ENCODE measurements at regions not wholly inside any gene's neighbourhood (a gene's known extent, or its start where the extent isn't known, plus 50 kb on each side); places are given as distances from the start of the nearest gene placed in this dataset.

DNA sequence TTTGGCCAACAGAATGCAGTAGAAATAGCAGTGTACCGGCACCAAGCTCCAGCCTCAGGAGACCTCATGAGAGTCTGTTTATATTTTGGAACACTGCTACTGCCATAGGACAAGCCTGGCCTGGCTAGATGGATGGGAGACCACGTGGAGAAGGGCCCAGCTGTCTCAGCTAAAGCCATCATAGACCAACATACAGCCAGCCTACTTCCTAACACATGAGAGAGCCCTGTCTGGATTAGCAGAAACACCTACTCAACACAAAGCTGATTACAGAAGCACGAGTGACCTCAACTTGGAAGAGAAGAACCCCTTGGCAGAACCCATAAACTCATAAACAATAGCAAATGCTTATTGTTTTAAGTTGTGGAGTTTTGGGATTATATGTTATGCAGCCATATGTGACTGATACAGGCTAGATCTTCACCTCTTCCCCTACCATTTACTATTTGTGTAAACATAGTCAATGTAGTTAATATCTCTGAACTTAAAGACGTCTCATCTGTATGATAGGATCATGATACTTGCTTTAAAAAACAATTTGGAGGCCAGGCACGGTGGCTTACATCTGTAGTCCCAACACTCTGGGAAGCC is 199.4 kb upstream of the ZNF217 start:
- in situ Hi-C loops (cut with MboI; ENCODE audit: low sequenced_read_pairs) (no loop called here), intact Hi-C loops (cut with micrococcal nuclease) (no loop called here), dilution Hi-C loops (cut with HindIII; ENCODE audit: low sequenced_read_pairs, unreplicated experiment) (no loop called here)
- no peaks in the 10 kb centered on the region for H4K20me1 ChIP-seq (ENCODE audit: insufficient read depth, low read length)
- H2AK5ac ChIP-seq (ENCODE audit: low read depth, low read length) = peak overlapping the region; percentile 64; the same call in 1 of the 2 replicates
- no peaks in the 10 kb centered on the region for H3K9me3 ChIP-seq (ENCODE audit: control insufficient read depth, insufficient read depth, low read length)
- peaks cover 0 to 3% of the 10 kb centered on the region in 2 experiments; a peak in 1 of 4 replicates for H3K79me1 ChIP-seq (ENCODE audit: low read depth in 1 of 2, low read length in 2 of 2)
- TF ChIP-seq CTCF (conservative IDR thresholded peaks at IDR 0.05; ENCODE audit: low read depth, low read length) (no peak), RAD21 (IDR thresholded peaks at IDR 0.05; ENCODE audit: low read length) (no peak), MXI1 (IDR thresholded peaks at IDR 0.05; ENCODE audit: borderline replicate concordance, low read depth, low read length) (no peak), POLR2A (IDR thresholded peaks at IDR 0.05; ENCODE audit: low read depth, low read length) (no peak), FOS (IDR thresholded peaks at IDR 0.05; ENCODE audit: low read depth, low read length) (no peak), RCOR1 (IDR thresholded peaks at IDR 0.05; ENCODE audit: insufficient replicate concordance, low read length) (no peak), CEBPB (IDR thresholded peaks at IDR 0.05; ENCODE audit: low read depth, low read length) (no peak), SMC3 (IDR thresholded peaks at IDR 0.05; ENCODE audit: low read depth, low read length) (no peak), BHLHE40 (IDR thresholded peaks at IDR 0.05; ENCODE audit: low read depth, low read length) (no peak), USF2 (IDR thresholded peaks at IDR 0.05; ENCODE audit: low read depth, low read length) (no peak), NFE2L2 (IDR thresholded peaks at IDR 0.05; ENCODE audit: low read depth, low read length) (no peak), MAZ (IDR thresholded peaks at IDR 0.05; ENCODE audit: borderline replicate concordance, low read depth, low read length) (no peak), CHD1 (IDR thresholded peaks at IDR 0.05; ENCODE audit: low read depth, low read length) (no peak), RFX5 (IDR thresholded peaks at IDR 0.05; ENCODE audit: low read depth, low read length) (no peak), MAFK (IDR thresholded peaks at IDR 0.05; ENCODE audit: low read depth, low read length) (no peak)
- TF ChIP-seq, protein P1, sequence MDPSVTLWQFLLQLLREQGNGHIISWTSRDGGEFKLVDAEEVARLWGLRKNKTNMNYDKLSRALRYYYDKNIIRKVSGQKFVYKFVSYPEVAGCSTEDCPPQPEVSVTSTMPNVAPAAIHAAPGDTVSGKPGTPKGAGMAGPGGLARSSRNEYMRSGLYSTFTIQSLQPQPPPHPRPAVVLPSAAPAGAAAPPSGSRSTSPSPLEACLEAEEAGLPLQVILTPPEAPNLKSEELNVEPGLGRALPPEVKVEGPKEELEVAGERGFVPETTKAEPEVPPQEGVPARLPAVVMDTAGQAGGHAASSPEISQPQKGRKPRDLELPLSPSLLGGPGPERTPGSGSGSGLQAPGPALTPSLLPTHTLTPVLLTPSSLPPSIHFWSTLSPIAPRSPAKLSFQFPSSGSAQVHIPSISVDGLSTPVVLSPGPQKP (IDR thresholded peaks at IDR 0.05; ENCODE audit: borderline replicate concordance, low read depth, low read length) = no peak
- H2BK5ac ChIP-seq (ENCODE audit: low read depth, low read length, poor library complexity, severe bottlenecking) = peak overlapping the region; percentile 24
- H3K18ac ChIP-seq (ENCODE audit: low read depth, low read length) = peak overlapping the region; percentile 4
- no peak overlapping the region for H4K5ac ChIP-seq (ENCODE audit: low read depth, low read length)
- H2AFZ ChIP-seq (replicated peaks; ENCODE audit: low read length, poor library complexity) = peak overlapping the region; percentile 80
- 100% methylated on average over 2 of the region's 5 CpGs; no CpG with 5 or more reads in 1 of the 2 experiments for WGBS, 2 experiments (ENCODE audit: extremely low coverage in 2 of 2, insufficient read length in 1 of 2)
- H3K14ac ChIP-seq (replicated peaks; ENCODE audit: low read depth, low read length) = peak overlapping the region; percentile 83
- peak overlapping the region; percentile 74 for H4K91ac ChIP-seq (ENCODE audit: insufficient read depth, low read depth, low read length)
- no TSS peak for BruUV-seq (replicated peaks)
- H3K4me3 ChIP-seq (ENCODE audit: insufficient read depth, low read depth, low read length) = no peak overlapping the region
- no peaks in the 10 kb centered on the region for H3K36me3 ChIP-seq (ENCODE audit: control insufficient read depth, insufficient read depth, low read length)
- peaks cover 12% of the 10 kb centered on the region for H3K9me1 ChIP-seq (ENCODE audit: insufficient read depth, low read length)
- no peaks in the 10 kb centered on the region for H3K27me3 ChIP-seq (ENCODE audit: control insufficient read depth, insufficient read depth, low read length)
- DNase-seq = no peak
- peak overlapping the region; percentile 78; the same call in 1 of the 2 replicates for H3K23ac ChIP-seq (ENCODE audit: low read depth, low read length)
- H2BK20ac ChIP-seq (ENCODE audit: low read depth, low read length) = peak overlapping the region; percentile 81
- ATAC-seq (ENCODE audit: low read depth) = no peak
- POLR2A ChIA-PET (ENCODE audit: unreplicated experiment) = no interaction called here
- H2AK9ac ChIP-seq (replicated peaks; ENCODE audit: low read depth, low read length, poor library complexity) = peak overlapping the region; percentile 78
- peak overlapping the region; percentile 74 for H2BK120ac ChIP-seq (ENCODE audit: low read depth, low read length)
- CTCF ChIA-PET = no interaction called here
- H3K9ac ChIP-seq (ENCODE audit: low read depth, low read length) = no peak overlapping the region
- peaks cover 7% of the 10 kb centered on the region for H3K4me1 ChIP-seq (ENCODE audit: control insufficient read depth, insufficient read depth, low read length)
- H2BK15ac ChIP-seq (ENCODE audit: low read depth, low read length) = peak overlapping the region; percentile 87; the same call in 2 of the 3 replicates
- no peak overlapping the region for H3K4me2 ChIP-seq (ENCODE audit: low read depth, low read length)
- peak overlapping the region in 1 of 2 experiments; percentile 85; a peak in 2 of 4 replicates for H4K8ac ChIP-seq (ENCODE audit: low read depth in 2 of 2, low read length in 2 of 2)
- no peak overlapping the region for H3K27ac ChIP-seq (ENCODE audit: insufficient read depth, low read length)
- H3K56ac ChIP-seq (ENCODE audit: extremely low read depth, insufficient read depth, low read length) = no peak overlapping the region
- peak overlapping the region; percentile 75 for H3K4ac ChIP-seq (ENCODE audit: low read depth, low read length)

All from IMR-90 (cell line).